ENCODE measurements at regions not wholly inside any gene's neighbourhood (a gene's known extent, or its start where the extent isn't known, plus 50 kb on each side); places are given as distances from the start of the nearest gene placed in this dataset.

GRCh38 chr1:29990304-29990703 lies 733.1 kb downstream of the MATN1 start:
- no peaks in the 10 kb centered on the region for H3K36me3 ChIP-seq (ENCODE audit: control insufficient read depth, insufficient read depth, low read length)

DNA sequence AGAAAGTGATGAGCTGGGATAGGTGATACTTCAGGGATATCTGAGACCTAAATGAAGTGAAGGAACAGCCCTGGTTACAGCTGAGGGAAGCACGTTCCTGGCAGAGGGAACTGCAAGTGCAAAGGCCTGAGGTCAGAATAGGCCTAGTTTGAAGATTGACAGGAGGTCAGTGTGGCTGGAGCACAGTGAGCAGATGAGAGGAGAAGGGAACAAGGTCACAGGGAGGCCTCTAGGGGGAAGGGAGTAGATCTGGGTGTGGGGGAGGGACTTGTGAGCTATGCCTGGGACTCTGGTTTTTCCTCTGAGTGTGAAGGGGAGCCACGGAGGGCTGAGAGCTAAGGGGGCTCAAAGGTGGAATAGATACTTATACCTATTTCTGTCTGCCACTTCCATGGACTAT lies 736.4 kb downstream of the MATN1 start:
- no peak for TF ChIP-seq CTCF (IDR thresholded peaks at IDR 0.05; ENCODE audit: insufficient read depth, low read depth, low read length)
- no peaks in the 10 kb centered on the region for H3K36me3 ChIP-seq (ENCODE audit: control insufficient read depth, insufficient read depth, low read length)
- no peak for DNase-seq (ENCODE audit: low read depth)
- no peaks in the 10 kb centered on the region for H3K27me3 ChIP-seq (ENCODE audit: control insufficient read depth, insufficient read depth, low read length)
- no peak overlapping the region for H3K4me3 ChIP-seq (ENCODE audit: low read depth, low read length)
- ChIA-PET CTCF (no interaction called here), POLR2A (no interaction called here)

More at GRCh38 chr1:29990304-29990703, 733.1 kb downstream of the MATN1 start:
- no peak for DNase-seq (ENCODE audit: low read depth)
- CTCF ChIA-PET: no interaction called here
- POLR2A ChIA-PET: no interaction called here
- TF ChIP-seq CTCF (IDR thresholded peaks at IDR 0.05; ENCODE audit: insufficient read depth, low read depth, low read length): no peak
- no peaks in the 10 kb centered on the region for H3K27me3 ChIP-seq (ENCODE audit: control insufficient read depth, insufficient read depth, low read length)
- no peak overlapping the region for H3K4me3 ChIP-seq (ENCODE audit: low read depth, low read length)

- Histone ChIP-seq H3K27me3 (ENCODE audit: control insufficient read depth, insufficient read depth, low read length) (no peaks in the 10 kb centered on the region), H3K4me3 (ENCODE audit: low read depth, low read length) (no peak overlapping the region), H3K36me3 (ENCODE audit: control insufficient read depth, insufficient read depth, low read length) (no peaks in the 10 kb centered on the region)
- TF ChIP-seq CTCF (IDR thresholded peaks at IDR 0.05; ENCODE audit: insufficient read depth, low read depth, low read length): no peak
- CTCF ChIA-PET: no interaction called here
- POLR2A ChIA-PET: no interaction called here
- DNase-seq (ENCODE audit: low read depth): no peak
These were observed 737.8 kb downstream of the MATN1 start for GRCh38 chr1:29985606-29985945.

DNA sequence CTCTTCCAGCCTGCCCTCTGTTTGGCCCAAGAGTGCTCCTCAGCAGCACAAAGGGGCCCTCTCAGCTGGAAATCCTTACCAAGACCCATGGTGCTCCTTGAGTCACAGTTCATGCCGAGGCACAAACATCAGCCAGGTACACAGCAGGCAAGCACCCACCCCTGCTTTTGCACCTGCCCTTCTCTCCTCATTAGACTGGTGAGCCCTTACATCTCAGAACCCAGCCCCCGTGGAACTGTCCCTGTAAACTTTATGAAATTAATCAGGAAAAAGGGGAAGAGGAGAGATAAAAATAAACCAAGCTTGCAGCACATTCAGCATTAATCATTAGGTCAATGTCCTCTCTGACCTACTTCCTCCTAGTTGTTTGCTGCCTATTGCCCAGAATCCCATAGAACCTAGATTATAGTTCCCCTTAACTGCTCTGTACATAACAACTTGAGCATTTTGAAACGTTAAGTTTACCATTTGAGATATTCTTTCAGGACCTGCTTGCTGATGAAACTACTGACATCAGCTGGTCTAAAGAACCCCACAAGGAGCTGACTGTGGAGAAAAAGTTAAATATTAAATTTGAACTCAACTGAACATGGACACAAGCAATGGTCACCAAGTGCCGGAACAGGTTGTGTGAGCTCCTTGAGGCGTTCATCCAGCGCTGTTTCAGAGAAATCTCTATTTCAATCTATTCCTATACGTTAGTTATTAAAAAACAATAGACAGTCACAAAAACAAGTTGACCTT lies 738.4 kb downstream of the MATN1 start:
- Histone ChIP-seq H3K27me3 (ENCODE audit: control insufficient read depth, insufficient read depth, low read length) (no peaks in the 10 kb centered on the region), H3K36me3 (ENCODE audit: control insufficient read depth, insufficient read depth, low read length) (no peaks in the 10 kb centered on the region), H3K4me3 (ENCODE audit: low read depth, low read length) (no peak overlapping the region)
- DNase-seq (ENCODE audit: low read depth): no peak
- TF ChIP-seq CTCF (IDR thresholded peaks at IDR 0.05; ENCODE audit: insufficient read depth, low read depth, low read length): no peak
- CTCF ChIA-PET: no interaction called here
- POLR2A ChIA-PET: no interaction called here

GRCh38 chr1:29984166-29984861 lies 739.1 kb downstream of the MATN1 start:
- ChIA-PET CTCF (no interaction called here), POLR2A (no interaction called here)
- DNase-seq (ENCODE audit: low read depth): no peak
- no peak for TF ChIP-seq CTCF (IDR thresholded peaks at IDR 0.05; ENCODE audit: insufficient read depth, low read depth, low read length)
- H3K27me3 ChIP-seq (ENCODE audit: control insufficient read depth, insufficient read depth, low read length): no peaks in the 10 kb centered on the region
- H3K4me3 ChIP-seq (ENCODE audit: low read depth, low read length): no peak overlapping the region
- no peaks in the 10 kb centered on the region for H3K36me3 ChIP-seq (ENCODE audit: control insufficient read depth, insufficient read depth, low read length)

All from BJ (cell line).